ENCODE measurements at regions not wholly inside any gene's neighbourhood (a gene's known extent, or its start where the extent isn't known, plus 50 kb on each side); places are given as distances from the start of the nearest gene placed in this dataset.

DNA sequence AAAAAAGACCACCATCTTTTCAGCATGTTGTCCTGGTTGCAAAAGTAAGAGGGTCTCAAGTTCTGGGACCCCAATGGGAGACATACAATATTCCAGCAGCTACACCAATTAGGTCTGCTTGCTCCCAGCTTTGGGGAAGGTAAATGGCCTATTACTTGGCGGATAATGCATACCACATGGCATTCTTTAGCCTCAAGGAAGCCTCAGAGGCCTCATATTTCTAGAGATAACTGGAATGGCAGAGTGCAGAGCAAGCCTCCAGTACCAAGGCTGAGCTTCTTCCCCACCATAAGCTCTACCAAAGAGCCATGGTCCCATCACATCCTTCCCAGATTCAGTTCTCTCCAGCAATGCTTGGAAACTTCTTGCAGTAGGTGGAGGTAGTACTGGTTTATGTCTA is 493.8 kb downstream of the SHQ1 start (continued):
- TF ChIP-seq, protein P1, sequence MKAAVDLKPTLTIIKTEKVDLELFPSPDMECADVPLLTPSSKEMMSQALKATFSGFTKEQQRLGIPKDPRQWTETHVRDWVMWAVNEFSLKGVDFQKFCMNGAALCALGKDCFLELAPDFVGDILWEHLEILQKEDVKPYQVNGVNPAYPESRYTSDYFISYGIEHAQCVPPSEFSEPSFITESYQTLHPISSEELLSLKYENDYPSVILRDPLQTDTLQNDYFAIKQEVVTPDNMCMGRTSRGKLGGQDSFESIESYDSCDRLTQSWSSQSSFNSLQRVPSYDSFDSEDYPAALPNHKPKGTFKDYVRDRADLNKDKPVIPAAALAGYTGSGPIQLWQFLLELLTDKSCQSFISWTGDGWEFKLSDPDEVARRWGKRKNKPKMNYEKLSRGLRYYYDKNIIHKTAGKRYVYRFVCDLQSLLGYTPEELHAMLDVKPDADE (IDR thresholded peaks at IDR 0.05), result no peak
- TF ChIP-seq EZH2 (IDR thresholded peaks at IDR 0.05; ENCODE audit: low read depth, unreplicated experiment), result no peak

DNA sequence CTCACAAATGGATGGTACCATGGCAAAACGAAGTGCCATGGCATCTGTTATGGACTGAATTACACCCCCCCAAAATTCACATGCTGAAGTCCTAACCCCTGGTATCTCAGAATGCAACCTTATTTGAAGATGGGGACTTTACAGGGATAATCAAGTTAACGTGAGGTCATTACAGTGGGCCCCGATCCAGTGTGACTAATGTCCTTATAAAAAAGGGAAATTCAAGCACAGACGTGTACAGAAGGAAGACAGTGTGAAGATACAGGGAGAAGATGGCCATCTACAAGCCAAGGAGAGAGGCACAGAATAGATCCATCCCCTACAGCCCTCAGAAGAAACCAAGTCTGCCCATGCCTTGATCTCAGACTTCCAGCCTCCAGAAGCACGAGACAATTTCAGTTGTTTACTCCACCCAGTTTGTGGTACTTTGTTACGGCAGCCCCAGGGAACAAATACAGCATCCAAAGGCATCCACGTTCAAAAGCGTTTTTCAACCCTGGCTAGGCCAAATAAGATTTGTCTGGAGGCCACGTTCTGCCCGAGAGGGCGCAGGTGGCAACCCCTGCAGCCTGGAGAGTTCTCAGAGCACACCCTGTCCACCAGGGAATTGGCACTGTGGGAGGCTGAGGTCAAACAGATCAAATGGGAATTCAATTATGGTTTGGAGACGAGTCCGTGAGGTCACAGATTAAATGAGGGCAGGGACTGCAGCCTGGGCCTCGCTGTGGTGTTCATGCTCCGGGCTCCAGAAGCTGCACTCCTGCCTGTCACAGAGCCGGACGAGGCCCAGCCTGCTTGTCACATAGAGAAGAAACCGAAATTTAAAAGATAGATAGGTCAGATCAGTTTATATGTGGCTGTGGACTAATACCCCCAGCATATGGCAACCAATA is 494.8 kb downstream of the SHQ1 start:
- H4K20me1 ChIP-seq (replicated peaks; ENCODE audit: insufficient read depth), result no peaks in the 10 kb centered on the region
- no peaks in the 10 kb centered on the region for H3K36me3 ChIP-seq (ENCODE audit: insufficient read depth)
- H2AFZ ChIP-seq, result peak overlapping the region; percentile 23; the same call in 1 of the 2 replicates
- Mint-ChIP-seq H3K27me3 (ENCODE audit: insufficient read depth, low read depth, poor library complexity) (peaks cover 9% of the 10 kb centered on the region), H3K4me3 (no peak overlapping the region), H3K4me1 (no peaks in the 10 kb centered on the region), H3K36me3 (ENCODE audit: low read depth) (no peaks in the 10 kb centered on the region), H3K9me3 (no peaks in the 10 kb centered on the region), H3K27ac (no peak overlapping the region; the same call in 1 of the 2 replicates)
- H3K4me1 ChIP-seq (ENCODE audit: insufficient read depth), result no peaks in the 10 kb centered on the region
- no peak overlapping the region for H3K4me2 ChIP-seq
- no peaks in the 10 kb centered on the region for H3K79me2 ChIP-seq (replicated peaks; ENCODE audit: insufficient read depth)
- TF ChIP-seq STAT1 (IDR thresholded peaks at IDR 0.05; ENCODE audit: unreplicated experiment) (no peak), EZH2phosphoT487 (IDR thresholded peaks at IDR 0.05; ENCODE audit: unreplicated experiment) (no peak), CREB1 (CRISPR knock-in tag; IDR thresholded peaks at IDR 0.05; ENCODE audit: low read depth) (no peak)
- no peaks in the 10 kb centered on the region for H3K27me3 ChIP-seq (ENCODE audit: insufficient read depth)
- no peak overlapping the region for H3K4me3 ChIP-seq
- no peak for ATAC-seq
- H3F3A ChIP-seq (replicated peaks; ENCODE audit: low read depth), result no peaks in the 10 kb centered on the region
- no peak for DNase-seq (ENCODE audit: low spot score)
- no peak overlapping the region for H3K27ac ChIP-seq (ENCODE audit: low read depth)
- no peaks in the 10 kb centered on the region for H3K9me2 ChIP-seq (ENCODE audit: insufficient read depth)

DNA sequence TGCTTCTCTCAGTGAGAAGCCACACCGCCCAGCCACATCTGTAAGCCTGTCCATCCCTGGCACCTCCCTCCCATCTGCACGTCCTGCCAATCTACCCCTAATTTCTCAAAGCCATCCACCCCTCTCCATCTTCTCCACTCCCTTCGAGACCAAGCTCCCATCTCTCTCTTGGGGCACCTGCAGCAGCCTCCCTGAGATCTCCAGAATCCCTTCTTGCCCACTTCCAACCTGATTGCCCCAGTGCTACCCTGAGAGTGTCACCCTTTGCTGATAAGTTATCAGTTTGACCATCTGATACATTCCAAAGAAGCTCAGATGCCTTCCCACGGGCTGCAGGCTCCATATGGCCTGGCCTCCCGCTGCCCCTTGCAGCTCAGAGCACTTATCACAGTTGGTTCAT is 496.1 kb downstream of the SHQ1 start:
- Histone ChIP-seq H3K27me3 (ENCODE audit: insufficient read depth) (no peaks in the 10 kb centered on the region), H3K4me3 (no peak overlapping the region), H3K79me2 (replicated peaks; ENCODE audit: insufficient read depth) (no peaks in the 10 kb centered on the region), H3K9me2 (ENCODE audit: insufficient read depth) (no peaks in the 10 kb centered on the region), H2AFZ (no peak overlapping the region), H4K20me1 (replicated peaks; ENCODE audit: insufficient read depth) (no peaks in the 10 kb centered on the region), H3K4me1 (ENCODE audit: insufficient read depth) (no peaks in the 10 kb centered on the region), H3F3A (replicated peaks; ENCODE audit: low read depth) (no peaks in the 10 kb centered on the region), H3K36me3 (ENCODE audit: insufficient read depth) (no peaks in the 10 kb centered on the region), H3K4me2 (no peak overlapping the region), H3K27ac (ENCODE audit: low read depth) (no peak overlapping the region)
- Mint-ChIP-seq H3K27ac (no peak overlapping the region), H3K9me3 (no peaks in the 10 kb centered on the region), H3K36me3 (ENCODE audit: low read depth) (no peaks in the 10 kb centered on the region), H3K27me3 (ENCODE audit: insufficient read depth, low read depth, poor library complexity) (peaks cover 9% of the 10 kb centered on the region), H3K4me1 (peaks cover 6% of the 10 kb centered on the region; the same call in 2 of the 3 replicates), H3K4me3 (no peak overlapping the region)
- DNase-seq (ENCODE audit: low spot score) (no peak), ATAC-seq (no peak)
- TF ChIP-seq ZNF462 (CRISPR knock-in tag; IDR thresholded peaks at IDR 0.05) (no peak), EZH2phosphoT487 (IDR thresholded peaks at IDR 0.05; ENCODE audit: unreplicated experiment) (no peak)
- TF ChIP-seq, protein P2, sequence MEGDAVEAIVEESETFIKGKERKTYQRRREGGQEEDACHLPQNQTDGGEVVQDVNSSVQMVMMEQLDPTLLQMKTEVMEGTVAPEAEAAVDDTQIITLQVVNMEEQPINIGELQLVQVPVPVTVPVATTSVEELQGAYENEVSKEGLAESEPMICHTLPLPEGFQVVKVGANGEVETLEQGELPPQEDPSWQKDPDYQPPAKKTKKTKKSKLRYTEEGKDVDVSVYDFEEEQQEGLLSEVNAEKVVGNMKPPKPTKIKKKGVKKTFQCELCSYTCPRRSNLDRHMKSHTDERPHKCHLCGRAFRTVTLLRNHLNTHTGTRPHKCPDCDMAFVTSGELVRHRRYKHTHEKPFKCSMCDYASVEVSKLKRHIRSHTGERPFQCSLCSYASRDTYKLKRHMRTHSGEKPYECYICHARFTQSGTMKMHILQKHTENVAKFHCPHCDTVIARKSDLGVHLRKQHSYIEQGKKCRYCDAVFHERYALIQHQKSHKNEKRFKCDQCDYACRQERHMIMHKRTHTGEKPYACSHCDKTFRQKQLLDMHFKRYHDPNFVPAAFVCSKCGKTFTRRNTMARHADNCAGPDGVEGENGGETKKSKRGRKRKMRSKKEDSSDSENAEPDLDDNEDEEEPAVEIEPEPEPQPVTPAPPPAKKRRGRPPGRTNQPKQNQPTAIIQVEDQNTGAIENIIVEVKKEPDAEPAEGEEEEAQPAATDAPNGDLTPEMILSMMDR (conservative IDR thresholded peaks at IDR 0.05; ENCODE audit: low read depth in 2 of 2), result no peak
